K562 (cell line): ENCODE measurements at regions not wholly inside any gene's neighbourhood (a gene's known extent, or its start where the extent isn't known, plus 50 kb on each side); places are given as distances from the start of the nearest gene placed in this dataset.
A peak's percentile ranks its signal among the peaks of the same experiment; 100 is the strongest.

Experiments used
- ATAC-seq: fragments of 200-7000 bp; cut with Tn5 transposase; 3 replicates; pipeline ENCODE4 v1.9.1; 2020; ENCODE audit warnings: moderate library complexity
- BruUV-seq: library from RNA; stranded (reverse); fragments of 400-500 nt; replicated peaks from 2 replicates; lab custom pipeline; 2021; lab: Mats Ljungman, UMichigan
- CTCF ChIA-PET: fragments of 300-600 bp; formaldehyde crosslinking; extraction: SDS; loops from one replicate; lab custom pipeline; 2021; ENCODE audit warnings: low intra/inter-chr PET ratio; lab: Yijun Ruan, JAX
- POLR2A ChIA-PET: fragments of 300-600, 350-650 bp; sonication (Branson Sonifier 250); formaldehyde crosslinking; extraction: SDS; loops from one replicate; lab custom pipeline; 2021; ENCODE audit warnings: antibody characterized with exemption, inconsistent platforms; lab: Yijun Ruan, JAX
- DNase-seq, 4 experiments: peaks; one replicate each; pipeline versions ENCODE4 v3.0.0 to v3.0.0-alpha.2; 2011 to 2018; ENCODE audit warnings: low spot score in 3 of 4, mixed read lengths in 3 of 4; ENCODE audit errors: extremely low read depth in 1 of 4
- FAIRE-seq: peaks from 2 replicates; lab custom pipeline; 2011; peaks lifted over from hg19 to GRCh38; lab: Jason Lieb, UNC
- H2AFZ ChIP-seq: 2 replicates; pipeline ENCODE4 v1.6.0; 2011; ENCODE audit warnings: low read depth, low read length, control low read depth, inconsistent platforms
- H3K27ac ChIP-seq: fragments of 200-600 bp; 3 replicates; pipeline ENCODE4 v1.8.0; 2011; ENCODE audit warnings: low read depth, mild to moderate bottlenecking, control low read depth, inconsistent platforms, low read length, moderate library complexity, mixed read lengths; ENCODE audit errors: extremely low read depth
- H3K27me3 ChIP-seq, 2 experiments: fragments of 300-600 bp in 1 of 2; 2 replicates in 1 of 2; 3 replicates in 1 of 2; pipeline versions ENCODE4 v1.6.0 to v1.8.0; 2011; ENCODE audit warnings: inconsistent platforms in 2 of 2, low read length in 2 of 2, mild to moderate bottlenecking in 1 of 2, mixed read lengths in 1 of 2, moderate library complexity in 1 of 2; ENCODE audit not compliant: control insufficient read depth in 2 of 2, insufficient read depth in 2 of 2
- H3K36me3 ChIP-seq: fragments of 300-600 bp; 3 replicates; pipeline ENCODE4 v1.8.0; 2011; ENCODE audit warnings: mild to moderate bottlenecking, low read length, inconsistent platforms; ENCODE audit not compliant: control insufficient read depth, insufficient read depth
- H3K4me1 ChIP-seq, 2 experiments: fragments of 200-600 bp in 1 of 2; replicated peaks in 1 of 2; 2 replicates in 1 of 2; 3 replicates in 1 of 2; pipeline versions ENCODE4 v1.5.1 to v1.8.0; 2011; ENCODE audit warnings: inconsistent platforms in 2 of 2, low read length in 2 of 2, mild to moderate bottlenecking in 1 of 2, mixed read lengths in 1 of 2, moderate library complexity in 1 of 2; ENCODE audit not compliant: control insufficient read depth in 2 of 2, insufficient read depth in 2 of 2
- H3K4me2 ChIP-seq: 2 replicates; pipeline ENCODE4 v1.6.1; 2011; ENCODE audit warnings: low read length, control low read depth, inconsistent platforms, mixed read lengths; ENCODE audit not compliant: insufficient read depth
- H3K4me3 ChIP-seq: fragments of 200-600 bp; sonication (generic), shearing (Covaris generic); 2 replicates; pipeline ENCODE4 v1.5.1; 2016; ENCODE audit warnings: control low read depth, inconsistent platforms
- H3K79me2 ChIP-seq: fragments of 200-600 bp; 3 replicates; pipeline ENCODE4 v1.8.0; 2011; ENCODE audit warnings: low read length, inconsistent platforms; ENCODE audit not compliant: control insufficient read depth, insufficient read depth
- H3K9ac ChIP-seq, 2 experiments: 2 replicates each; pipeline versions ENCODE4 v1.6.0 to v1.6.1; 2011; ENCODE audit warnings: low read depth in 2 of 2, low read length in 2 of 2, control low read depth in 1 of 2, inconsistent platforms in 1 of 2, mild to moderate bottlenecking in 1 of 2, mixed read lengths in 1 of 2; ENCODE audit not compliant: insufficient read depth in 1 of 2
- H3K9me1 ChIP-seq: one replicate; pipeline ENCODE4 v1.6.0; 2011; ENCODE audit warnings: inconsistent platforms, mild to moderate bottlenecking, low read length, moderate library complexity; ENCODE audit not compliant: control insufficient read depth, insufficient read depth
- H3K9me3 ChIP-seq: replicated peaks from 2 replicates; pipeline ENCODE4 v1.5.1; 2011; ENCODE audit warnings: low read depth, low read length, inconsistent platforms; ENCODE audit not compliant: control insufficient read depth, insufficient read depth
- H4K20me1 ChIP-seq: replicated peaks from 2 replicates; pipeline ENCODE4 v1.6.1; 2011; ENCODE audit warnings: low read length, inconsistent platforms, mixed read lengths; ENCODE audit not compliant: control insufficient read depth, insufficient read depth
- GTF3C2 ChIP-seq: IDR thresholded peaks from 3 replicates; pipeline ENCODE4 v1.6.1; 2011; ENCODE audit warnings: borderline replicate concordance, mild to moderate bottlenecking, moderate library complexity; ENCODE audit not compliant: insufficient read length; ENCODE audit errors: extremely low read depth
- HDAC2 ChIP-seq: fragments of 450-650 bp; IDR thresholded peaks from 2 replicates; pipeline ENCODE4 v1.6.1; 2016; ENCODE audit warnings: mild to moderate bottlenecking
- HDAC6 ChIP-seq: IDR thresholded peaks from 2 replicates; pipeline ENCODE4 v1.6.1; 2012; ENCODE audit warnings: low read depth, mild to moderate bottlenecking, control low read depth, inconsistent platforms, low read length, moderate library complexity
- NUFIP1 ChIP-seq: fragments of 450-650 bp; IDR thresholded peaks from 2 replicates; pipeline ENCODE4 v1.6.1; 2018; ENCODE audit not compliant: partially characterized antibody
- TFAM ChIP-seq: fragments of 250-450 bp; sonication (Bioruptor Pico); conservative IDR thresholded peaks from 2 replicates; pipeline ENCODE4 v1.5.0; 2021; ENCODE audit warnings: mild to moderate bottlenecking, moderate library complexity
- ZBTB11 ChIP-seq, 3 experiments: fragments of 200-800 bp in 1 of 3; fragments of 250-450 bp in 1 of 3; fragments of 450-650 bp in 1 of 3; sonication (Bioruptor Pico) in 1 of 3; sonication (Bioruptor generic) in 1 of 3; formaldehyde crosslinking in 1 of 3; IDR thresholded peaks; 2 replicates each; pipeline versions ENCODE4 v1.6.1 to v1.8.0; 2016 to 2022; ENCODE audit warnings: mild to moderate bottlenecking in 2 of 3, missing genetic modification characterization in 2 of 3, missing compliant biosample characterization in 1 of 3, moderate library complexity in 1 of 3
- ZNF224 ChIP-seq: sonication (generic); formaldehyde crosslinking; IDR thresholded peaks from 2 replicates; pipeline ENCODE4 v1.8.0; 2022; ENCODE audit warnings: mild to moderate bottlenecking, missing genetic modification reagents
- WGBS: fragments of 100-300 bp; shearing (Covaris generic); methylation state at CpG from one replicate; pipeline ENCODE4 v1.1.6; 2016; ENCODE audit warnings: low coverage, mixed read lengths; ENCODE audit not compliant: insufficient coverage; ENCODE audit errors: missing lambda C conversion rate; 5-methylcytosine and 5-hydroxymethylcytosine counted together
- in situ Hi-C: fragments of 300-500 bp; cut with MboI; formaldehyde crosslinking; loops from 4 replicates; pipeline ENCODE4 v1.15.0; 2018; ENCODE audit warnings: inconsistent platforms, mixed read lengths
- intact Hi-C: fragments of 100-400 bp; cut with micrococcal nuclease; formaldehyde crosslinking; loops from 2 replicates; pipeline ENCODE4 v1.14.2; 2022

DNA sequence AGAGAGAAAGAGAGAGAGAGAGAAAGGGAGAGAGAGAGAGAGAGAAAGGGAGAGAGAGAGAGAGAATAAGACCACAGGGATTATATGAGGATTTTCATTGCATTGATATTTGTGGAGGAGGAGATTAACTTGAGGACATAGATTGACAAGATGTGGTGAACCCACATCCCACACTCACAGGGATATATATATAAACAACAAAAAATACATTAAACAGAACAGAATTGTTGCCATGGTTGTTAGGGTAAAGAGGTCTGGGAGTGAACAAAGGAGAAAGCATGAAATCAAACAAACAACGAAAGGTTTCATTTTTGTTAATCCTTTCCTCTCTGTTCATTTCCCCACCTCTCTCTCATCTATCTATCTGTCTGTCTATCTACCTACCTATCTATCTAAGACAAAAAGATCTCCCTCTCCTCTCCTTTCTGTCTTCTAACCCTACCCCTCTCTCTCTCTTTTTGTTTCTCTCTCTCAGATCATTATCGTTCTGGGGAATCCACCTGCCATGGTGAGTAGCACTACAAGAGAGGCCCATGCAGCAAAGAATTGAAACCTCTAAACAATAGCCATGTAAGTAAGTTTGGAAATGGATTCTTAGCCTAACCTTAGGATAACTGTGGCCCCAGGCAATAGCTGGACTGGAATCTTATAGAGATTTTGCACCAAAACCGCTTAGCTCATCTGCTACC, 280.9 kb downstream of the RAP2B start:
- no TSS peak for BruUV-seq
- ChIA-PET POLR2A (no interaction called here), CTCF (no interaction called here)
- intact Hi-C loops: loop anchor here (5.0 to 10.0 kb wide), 3 partner anchors 152 to 401 kb away; no protein-coding TSS in a partner anchor
- H3K4me3 ChIP-seq: no peak overlapping the region
- H4K20me1 ChIP-seq: no peaks in the 10 kb centered on the region
- ATAC-seq (no peak), FAIRE-seq (peak; percentile 15), DNase-seq (no peak)
- no peaks in the 10 kb centered on the region for H3K27me3 ChIP-seq
- no peaks in the 10 kb centered on the region; a peak in 1 of 5 replicates for H3K4me1 ChIP-seq
- WGBS: 3% methylated on average over 3 of the region's 3 CpGs
- in situ Hi-C loops: no loop called here
- H3K27ac ChIP-seq: no peak overlapping the region
- H2AFZ ChIP-seq: no peak overlapping the region
- H3K36me3 ChIP-seq: no peaks in the 10 kb centered on the region
- no peak overlapping the region for H3K9ac ChIP-seq
- H3K4me2 ChIP-seq: no peak overlapping the region
- no peaks in the 10 kb centered on the region for H3K9me3 ChIP-seq
- H3K79me2 ChIP-seq: no peaks in the 10 kb centered on the region
- no peaks in the 10 kb centered on the region for H3K9me1 ChIP-seq
- TF ChIP-seq TFAM (CRISPR knock-in tag): no peak
- no peak for TF ChIP-seq GTF3C2
- no peak for TF ChIP-seq HDAC6
- TF ChIP-seq NUFIP1: no peak
- no peak for TF ChIP-seq ZBTB11 (CRISPR knock-in tag; IDR thresholded peaks at IDR 0.05)
- TF ChIP-seq ZNF224 (CRISPR knock-in tag): no peak
- TF ChIP-seq HDAC2: no peak
